Common myeloid progenitor, CD34-positive (primary cell): ENCODE measurements at regions not wholly inside any gene's neighbourhood (a gene's known extent, or its start where the extent isn't known, plus 50 kb on each side); places are given as distances from the start of the nearest gene placed in this dataset.

Experiments
- CTCF ChIA-PET: fragments of 350-600 bp; sonication (Branson Sonifier 250); formaldehyde crosslinking; loops from one replicate; lab custom pipeline; 2021; ENCODE audit warnings: antibody characterized with exemption; lab: Charles Lee
- POLR2A ChIA-PET: fragments of 350-600 bp; sonication (Branson Sonifier 250); formaldehyde crosslinking; loops from one replicate; lab custom pipeline; 2021; ENCODE audit warnings: antibody characterized with exemption; lab: Charles Lee
- DNase-seq, 3 donors: peaks; one replicate each; pipeline versions ENCODE4 v3.0.0 to v3.0.0-alpha.2; 2013
- H3K27ac ChIP-seq, 2 experiments: 1 replicate in 1 of 2; 2 replicates in 1 of 2; pipeline ENCODE4 v1.7.0; 2013; ENCODE audit warnings: inconsistent platforms in 2 of 2, low read length in 2 of 2, mild to moderate bottlenecking in 2 of 2, low read depth in 1 of 2, moderate library complexity in 1 of 2; ENCODE audit not compliant: severe bottlenecking in 2 of 2, insufficient read depth in 1 of 2, poor library complexity in 1 of 2
- H3K27me3 ChIP-seq, 5 experiments: replicated peaks in 2 of 5; 1 replicate in 3 of 5; 2 replicates in 2 of 5; pipeline versions ENCODE4 v1.6.1 to v1.7.0; 2013; ENCODE audit warnings: low read length in 4 of 5, mild to moderate bottlenecking in 2 of 5, moderate library complexity in 2 of 5, inconsistent platforms in 1 of 5; ENCODE audit not compliant: insufficient read depth in 5 of 5, control insufficient read depth in 4 of 5
- H3K36me3 ChIP-seq, 4 experiments: 1 replicate in 2 of 4; 2 replicates in 2 of 4; pipeline versions ENCODE4 v1.6.1 to v1.7.0; 2013; ENCODE audit warnings: low read length in 3 of 4, control low read depth in 1 of 4, mild to moderate bottlenecking in 1 of 4; ENCODE audit not compliant: control insufficient read depth in 4 of 4, insufficient read depth in 4 of 4
- H3K4me1 ChIP-seq, 4 experiments: 1 replicate in 3 of 4; 2 replicates in 1 of 4; pipeline versions ENCODE4 v1.6.1 to v1.7.1; 2013; ENCODE audit warnings: low read length in 3 of 4, mild to moderate bottlenecking in 3 of 4, control low read depth in 1 of 4, inconsistent platforms in 1 of 4, moderate library complexity in 1 of 4; ENCODE audit not compliant: control insufficient read depth in 4 of 4, insufficient read depth in 4 of 4; ENCODE audit errors: control extremely low read depth in 1 of 4
- H3K4me3 ChIP-seq, 7 experiments: 1 replicate in 4 of 7; 2 replicates in 3 of 7; pipeline versions ENCODE4 v1.5.1 to v1.7.0; 2013; ENCODE audit warnings: mild to moderate bottlenecking in 7 of 7, low read length in 6 of 7, moderate library complexity in 6 of 7, inconsistent platforms in 2 of 7, low read depth in 2 of 7, control low read depth in 1 of 7; ENCODE audit not compliant: insufficient read depth in 4 of 7, control insufficient read depth in 1 of 7; ENCODE audit errors: extremely low read depth in 1 of 7
- H3K9me3 ChIP-seq, 5 experiments: 1 replicate in 4 of 5; 2 replicates in 1 of 5; pipeline versions ENCODE4 v1.6.1 to v1.7.1; 2013; ENCODE audit warnings: low read length in 4 of 5, mild to moderate bottlenecking in 2 of 5, inconsistent platforms in 1 of 5, low read depth in 1 of 5, moderate library complexity in 1 of 5; ENCODE audit not compliant: control insufficient read depth in 4 of 5, insufficient read depth in 2 of 5; ENCODE audit errors: control extremely low read depth in 1 of 5
- WGBS: methylation state at CpG from one replicate; pipeline ENCODE4 v1.1.5; 2013; ENCODE audit not compliant: insufficient coverage; 5-methylcytosine and 5-hydroxymethylcytosine counted together

- no peaks in the 10 kb centered on the region for H3K4me1 ChIP-seq
- DNase-seq, result no peak
- no peaks in the 10 kb centered on the region for H3K9me3 ChIP-seq
- H3K27ac ChIP-seq, result no peak overlapping the region
- ChIA-PET POLR2A (no interaction called here), CTCF (no interaction called here)
- H3K4me3 ChIP-seq, result no peak overlapping the region
- no peaks in the 10 kb centered on the region for H3K36me3 ChIP-seq
- no peaks in the 10 kb centered on the region for H3K27me3 ChIP-seq
Observed at GRCh38 chr2:223217373-223217772, 165.4 kb downstream of the KCNE4 start.

DNA sequence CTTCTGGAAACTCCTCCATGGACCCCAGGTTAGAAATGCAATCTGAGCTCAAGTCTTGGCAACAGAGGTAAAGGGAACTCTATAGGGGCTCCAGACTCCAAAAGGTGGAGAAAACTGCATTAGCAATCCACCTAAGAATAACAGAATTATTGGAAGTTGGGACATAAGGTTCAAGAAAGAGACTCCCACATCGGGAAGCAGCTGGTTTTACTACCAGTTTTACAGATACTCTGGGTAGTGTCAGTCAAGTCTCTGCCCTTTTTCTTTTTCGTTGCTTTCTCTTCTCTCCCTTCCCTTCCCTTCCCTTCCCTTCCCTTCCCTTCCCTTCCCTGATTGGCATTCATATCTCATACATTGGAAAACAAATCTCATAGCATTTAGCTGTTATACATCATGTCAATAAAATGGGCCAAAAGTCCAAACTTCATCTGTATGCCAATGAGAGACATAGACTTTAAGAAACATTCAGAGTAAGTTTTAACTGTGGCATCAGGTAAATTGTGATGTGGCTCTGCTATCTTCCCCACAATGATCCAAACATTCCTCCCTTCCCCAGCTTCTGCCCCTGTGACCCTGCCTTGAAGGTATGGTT is 166.7 kb downstream of the KCNE4 start:
- Histone ChIP-seq H3K9me3 (no peaks in the 10 kb centered on the region), H3K36me3 (no peaks in the 10 kb centered on the region), H3K27ac (no peak overlapping the region), H3K4me1 (no peaks in the 10 kb centered on the region), H3K27me3 (no peaks in the 10 kb centered on the region), H3K4me3 (no peak overlapping the region)
- 100% methylated on average over 2 of the region's 2 CpGs for WGBS
- no peak for DNase-seq
- POLR2A ChIA-PET, result no interaction called here
- CTCF ChIA-PET, result no interaction called here

DNA sequence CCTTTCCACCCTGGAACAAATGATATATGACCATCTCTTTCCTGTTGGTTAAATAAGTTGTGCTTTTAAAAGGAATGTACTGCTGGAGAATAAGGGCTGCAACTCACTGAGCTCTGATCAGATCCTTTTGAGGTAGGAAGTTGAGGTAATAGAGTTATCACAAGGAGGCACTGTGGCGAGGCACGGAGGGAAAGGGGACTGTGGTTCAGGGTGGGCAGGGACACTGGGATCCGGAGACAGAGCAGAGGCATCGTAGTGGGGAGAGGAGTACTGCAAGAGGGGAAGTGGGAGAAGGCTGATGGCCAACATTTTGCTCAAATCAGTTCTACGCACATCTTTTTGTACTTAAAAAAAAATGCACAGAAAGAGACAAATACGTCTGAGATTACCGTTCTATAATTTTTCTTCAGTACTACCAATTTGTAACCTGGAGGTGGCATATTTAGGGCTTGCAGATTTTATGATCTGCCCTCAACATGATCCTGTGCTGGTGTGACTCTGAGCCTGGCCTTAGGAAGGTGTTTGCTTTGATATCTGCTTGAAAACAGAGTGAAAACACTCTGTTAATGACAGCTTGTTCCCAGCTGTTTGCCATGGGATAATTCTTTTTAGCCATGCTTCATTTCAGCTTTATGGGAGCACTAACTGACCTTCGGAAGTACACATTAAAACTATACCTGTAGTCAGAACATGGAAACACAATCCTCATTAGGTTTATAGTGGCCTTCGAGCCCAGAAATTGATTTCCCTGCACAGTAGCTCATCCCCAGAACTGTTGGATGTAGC is 168.1 kb downstream of the KCNE4 start:
- ChIA-PET CTCF (no interaction called here), POLR2A (no interaction called here)
- H3K4me1 ChIP-seq, result no peaks in the 10 kb centered on the region
- no peaks in the 10 kb centered on the region for H3K36me3 ChIP-seq
- no peak overlapping the region for H3K27ac ChIP-seq
- 78% methylated on average over 9 of the region's 9 CpGs for WGBS
- no peaks in the 10 kb centered on the region for H3K9me3 ChIP-seq
- no peak overlapping the region for H3K4me3 ChIP-seq
- H3K27me3 ChIP-seq, result no peaks in the 10 kb centered on the region
- no peak for DNase-seq

GRCh38 chr2:223220658-223220925 is 168.6 kb downstream of the KCNE4 start:
- Histone ChIP-seq H3K36me3 (no peaks in the 10 kb centered on the region), H3K4me3 (no peak overlapping the region), H3K4me1 (no peaks in the 10 kb centered on the region), H3K27me3 (no peaks in the 10 kb centered on the region), H3K27ac (no peak overlapping the region), H3K9me3 (no peaks in the 10 kb centered on the region)
- 85% methylated on average over 1 of the region's 1 CpG for WGBS
- no peak for DNase-seq
- ChIA-PET POLR2A (no interaction called here), CTCF (no interaction called here)

GRCh38 chr2:223221139-223221835 is 169.3 kb downstream of the KCNE4 start:
- Histone ChIP-seq H3K36me3 (no peaks in the 10 kb centered on the region), H3K4me3 (no peak overlapping the region), H3K27me3 (no peaks in the 10 kb centered on the region), H3K9me3 (no peaks in the 10 kb centered on the region), H3K27ac (no peak overlapping the region), H3K4me1 (no peaks in the 10 kb centered on the region)
- CTCF ChIA-PET, result no interaction called here
- POLR2A ChIA-PET, result no interaction called here
- no peak for DNase-seq
- 96% methylated on average over 3 of the region's 4 CpGs for WGBS

DNA sequence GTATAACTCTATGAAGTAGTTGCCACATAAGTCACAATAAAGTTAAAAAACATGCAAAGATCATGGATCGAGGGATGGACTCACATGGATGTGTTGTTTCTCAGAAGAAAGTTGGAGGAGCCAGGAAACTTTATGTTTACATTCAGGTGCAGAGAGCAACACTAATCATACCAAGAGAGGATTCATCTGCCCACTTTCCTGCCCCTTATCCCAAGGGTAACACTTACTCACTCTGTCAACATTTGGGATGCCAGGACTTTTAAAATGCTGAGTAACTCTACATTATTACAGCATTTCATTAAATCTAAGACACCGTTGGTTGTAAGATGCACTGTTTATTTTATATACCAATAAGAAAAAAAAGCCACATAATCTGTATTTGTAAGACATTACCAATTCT is 170.4 kb downstream of the KCNE4 start:
- Histone ChIP-seq H3K27ac (no peak overlapping the region), H3K4me1 (no peaks in the 10 kb centered on the region), H3K9me3 (no peaks in the 10 kb centered on the region), H3K4me3 (no peak overlapping the region), H3K27me3 (no peaks in the 10 kb centered on the region), H3K36me3 (no peaks in the 10 kb centered on the region)
- no peak for DNase-seq
- 80% methylated on average over 1 of the region's 2 CpGs for WGBS
- CTCF ChIA-PET, result no interaction called here
- POLR2A ChIA-PET, result no interaction called here

DNA sequence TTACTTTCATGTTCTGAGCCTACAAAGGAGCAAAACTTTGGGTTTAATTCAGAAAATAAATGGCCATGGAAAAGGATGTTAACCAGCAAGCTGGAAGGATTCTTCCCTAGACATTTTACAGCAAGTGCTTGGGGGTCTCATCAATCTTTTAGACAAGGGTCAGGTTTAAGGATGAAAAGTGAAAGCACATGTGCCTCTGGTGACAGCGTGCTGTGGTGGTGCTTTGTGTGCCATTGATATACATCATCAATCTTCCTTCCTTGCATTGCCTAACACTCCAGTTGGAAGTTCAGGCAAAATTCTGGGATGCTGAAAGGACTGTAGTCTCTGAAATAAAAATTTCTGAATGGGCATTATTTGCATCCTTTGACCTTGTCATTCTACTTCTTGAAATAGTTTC is 171.2 kb downstream of the KCNE4 start:
- ChIA-PET CTCF (no interaction called here), POLR2A (no interaction called here)
- Histone ChIP-seq H3K9me3 (no peaks in the 10 kb centered on the region), H3K4me1 (no peaks in the 10 kb centered on the region), H3K36me3 (no peaks in the 10 kb centered on the region), H3K27me3 (no peaks in the 10 kb centered on the region), H3K4me3 (no peak overlapping the region), H3K27ac (no peak overlapping the region)
- 40% methylated on average over 1 of the region's 1 CpG for WGBS
- no peak for DNase-seq
